T-cell (primary cell): ENCODE measurements at regions not wholly inside any gene's neighbourhood (a gene's known extent, or its start where the extent isn't known, plus 50 kb on each side); places are given as distances from the start of the nearest gene placed in this dataset.

ENCODE experiments used
- ATAC-seq, 4 experiments: fragments of 200-7000 bp in 3 of 4; fragments of 150-1000 bp in 1 of 4; cut with Tn5 transposase; replicated peaks in 1 of 4; 1 replicate in 3 of 4; 2 replicates in 1 of 4; pipeline ENCODE4 v1.10.0; 2021; ENCODE audit warnings: moderate library complexity in 3 of 4, mild to moderate bottlenecking in 2 of 4, moderate number of reproducible peaks in 1 of 4
- CTCF ChIA-PET, 2 donors: fragments of 300-600 bp; sonication (Branson Sonifier 250); formaldehyde crosslinking; loops; one replicate each; lab custom pipeline; 2022; ENCODE audit warnings: antibody characterized with exemption in 2 of 2; lab: Charles Lee
- POLR2A ChIA-PET, 2 donors: fragments of 300-600 bp; sonication (Branson Sonifier 250); formaldehyde crosslinking; loops; one replicate each; lab custom pipeline; 2022; ENCODE audit warnings: antibody characterized with exemption in 2 of 2; lab: Charles Lee
- DNase-seq, 35 experiments: peaks; one replicate each; pipeline versions ENCODE4 v3.0.0 to v3.0.0-alpha.2; 2013 to 2023
- H3K27ac ChIP-seq: one replicate; pipeline ENCODE4 v1.5.1; 2013; ENCODE audit warnings: low read length
- H3K27me3 ChIP-seq, 2 experiments: replicated peaks in 1 of 2; 1 replicate in 1 of 2; 2 replicates in 1 of 2; pipeline versions ENCODE4 v1.6.1 to v1.7.0; 2013; ENCODE audit warnings: low read length in 1 of 2, mixed read lengths in 1 of 2; ENCODE audit not compliant: control insufficient read depth in 2 of 2, insufficient read depth in 2 of 2; ENCODE audit errors: extremely low read depth in 1 of 2
- H3K36me3 ChIP-seq, 2 donors: 1 replicate in 1 of 2; 2 replicates in 1 of 2; pipeline versions ENCODE4 v1.6.1 to v1.7.0; 2013; ENCODE audit warnings: low read length in 1 of 2; ENCODE audit not compliant: control insufficient read depth in 2 of 2, insufficient read depth in 1 of 2; ENCODE audit errors: extremely low read depth in 1 of 2
- H3K4me1 ChIP-seq, 2 experiments: 1 replicate in 1 of 2; 2 replicates in 1 of 2; pipeline versions ENCODE4 v1.6.1 to v1.7.0; 2013; ENCODE audit warnings: low read length in 2 of 2, mixed read lengths in 1 of 2; ENCODE audit not compliant: insufficient read depth in 2 of 2, control insufficient read depth in 1 of 2; ENCODE audit errors: extremely low read depth in 1 of 2
- H3K4me3 ChIP-seq, 2 donors: 1 replicate in 1 of 2; 2 replicates in 1 of 2; pipeline versions ENCODE4 v1.5.1 to v1.7.0; 2013; ENCODE audit warnings: mild to moderate bottlenecking in 2 of 2, low read length in 1 of 2, moderate library complexity in 1 of 2; ENCODE audit not compliant: control insufficient read depth in 1 of 2; ENCODE audit errors: extremely low read depth in 1 of 2
- H3K9me3 ChIP-seq: 2 replicates; pipeline ENCODE4 v1.7.0; 2013
- H3K27ac Mint-ChIP-seq, 2 donors: one replicate each; pipeline ENCODE4 v1.8.0; 2020 to 2021; ENCODE audit warnings: mild to moderate bottlenecking in 2 of 2, mixed read lengths in 2 of 2
- H3K27me3 Mint-ChIP-seq, 2 donors: one replicate each; pipeline ENCODE4 v1.8.0; 2021 to 2022; ENCODE audit warnings: mixed read lengths in 2 of 2
- H3K36me3 Mint-ChIP-seq: one replicate; pipeline ENCODE4 v1.8.0; 2021; ENCODE audit warnings: mixed read lengths
- H3K4me1 Mint-ChIP-seq, 3 donors: one replicate each; pipeline ENCODE4 v1.8.0; 2020 to 2022; ENCODE audit warnings: mixed read lengths in 3 of 3, mild to moderate bottlenecking in 1 of 3
- H3K4me3 Mint-ChIP-seq, 3 donors: one replicate each; pipeline ENCODE4 v1.8.0; 2020 to 2022; ENCODE audit warnings: mild to moderate bottlenecking in 3 of 3, mixed read lengths in 3 of 3, moderate library complexity in 3 of 3
- H3K9me3 Mint-ChIP-seq, 3 donors: one replicate each; pipeline ENCODE4 v1.8.0; 2020 to 2022; ENCODE audit warnings: mixed read lengths in 3 of 3
- WGBS: methylation state at CpG from one replicate; pipeline ENCODE4 v1.1.5; 2013; ENCODE audit warnings: missing lambda C conversion rate; ENCODE audit not compliant: insufficient coverage; 5-methylcytosine and 5-hydroxymethylcytosine counted together

- H3K27me3 Mint-ChIP-seq: no peaks in the 10 kb centered on the region
- Histone ChIP-seq H3K27ac (no peak overlapping the region), H3K9me3 (no peaks in the 10 kb centered on the region), H3K4me3 (no peak overlapping the region), H3K4me1 (no peaks in the 10 kb centered on the region), H3K36me3 (no peaks in the 10 kb centered on the region), H3K27me3 (no peaks in the 10 kb centered on the region)
- ChIA-PET POLR2A (interaction anchor here in 1 of 2 donors (0.5 kb wide), 1 partner anchor 523 kb away, joined by 3 read pairs; no protein-coding TSS in a partner anchor), CTCF (no interaction called here)
- H3K27ac Mint-ChIP-seq: no peak overlapping the region
- WGBS: no CpG with 5 or more reads among the region's 3 CpGs
- H3K9me3 Mint-ChIP-seq: no peaks in the 10 kb centered on the region
- no peaks in the 10 kb centered on the region for H3K36me3 Mint-ChIP-seq
- no peak overlapping the region for H3K4me3 Mint-ChIP-seq
- DNase-seq (no peak), ATAC-seq (no peak)
- H3K4me1 Mint-ChIP-seq: no peaks in the 10 kb centered on the region
These were observed 170.3 kb upstream of the PRR16 start for GRCh38 chr5:120293796-120294195.

DNA sequence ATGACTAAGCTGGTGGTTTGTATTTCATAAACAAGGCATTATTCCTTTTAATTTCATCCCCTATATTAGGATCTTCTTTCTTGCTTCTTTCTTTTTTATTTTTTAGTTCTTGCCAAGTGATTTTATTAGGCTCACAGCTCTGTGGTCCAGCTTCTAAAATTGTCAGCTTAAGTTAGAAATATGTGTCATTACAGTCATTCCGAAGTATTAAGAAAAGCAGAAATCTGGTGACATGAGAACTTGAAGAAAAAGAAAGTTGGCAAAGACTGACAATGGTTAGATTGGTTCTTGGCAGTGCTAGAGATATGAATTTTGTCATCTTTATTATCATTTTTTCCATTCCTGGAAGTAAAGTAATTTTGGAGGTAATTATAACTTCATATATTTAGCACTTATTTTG lies 166.5 kb upstream of the PRR16 start:
- Mint-ChIP-seq H3K36me3 (no peaks in the 10 kb centered on the region), H3K27ac (no peak overlapping the region), H3K4me3 (no peak overlapping the region), H3K27me3 (no peaks in the 10 kb centered on the region), H3K4me1 (no peaks in the 10 kb centered on the region), H3K9me3 (peaks cover 0 to 3% (median 0%) of the 10 kb centered on the region in 3 donors)
- H3K27ac ChIP-seq: no peak overlapping the region
- ATAC-seq (no peak), DNase-seq (no peak)
- no peaks in the 10 kb centered on the region for H3K27me3 ChIP-seq
- ChIA-PET POLR2A (no interaction called here), CTCF (no interaction called here)
- no CpG with 5 or more reads among the region's 1 CpG for WGBS
- no peaks in the 10 kb centered on the region for H3K9me3 ChIP-seq
- no peaks in the 10 kb centered on the region for H3K36me3 ChIP-seq
- H3K4me1 ChIP-seq: no peaks in the 10 kb centered on the region
- no peak overlapping the region for H3K4me3 ChIP-seq

GRCh38 chr5:120298981-120299380 lies 165.1 kb upstream of the PRR16 start:
- no peak for ATAC-seq

DNA sequence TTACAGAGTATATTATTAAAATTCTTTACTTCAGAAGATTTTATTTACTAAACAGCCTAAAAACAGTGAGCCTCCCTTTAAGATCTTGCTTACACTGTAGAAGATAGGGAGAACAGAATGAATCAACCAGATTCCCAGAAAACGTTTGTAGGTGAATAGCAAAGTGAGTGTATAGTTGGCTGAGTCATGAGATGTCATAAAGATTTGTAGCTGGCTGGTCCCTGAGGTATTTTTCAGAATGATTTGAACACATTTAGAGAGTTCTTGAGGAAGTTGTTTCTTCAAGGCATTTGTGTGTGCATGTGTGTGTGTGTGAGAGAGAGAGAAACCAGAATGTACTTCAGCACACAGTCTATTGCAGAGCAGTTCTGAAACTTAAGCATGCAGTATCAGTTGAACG lies 159.4 kb upstream of the PRR16 start:
- 17% methylated on average over 2 of the region's 2 CpGs for WGBS
- no peaks in the 10 kb centered on the region for H3K4me1 ChIP-seq
- Mint-ChIP-seq H3K27ac (no peak overlapping the region), H3K4me1 (no peaks in the 10 kb centered on the region), H3K27me3 (no peaks in the 10 kb centered on the region), H3K4me3 (no peak overlapping the region), H3K9me3 (peaks cover 2 to 5% (median 3%) of the 10 kb centered on the region in 3 donors), H3K36me3 (no peaks in the 10 kb centered on the region)
- H3K36me3 ChIP-seq: no peaks in the 10 kb centered on the region
- no peak overlapping the region for H3K4me3 ChIP-seq
- no peak overlapping the region for H3K27ac ChIP-seq
- no peak for ATAC-seq
- no peak for DNase-seq
- CTCF ChIA-PET: no interaction called here
- H3K27me3 ChIP-seq: no peaks in the 10 kb centered on the region
- POLR2A ChIA-PET: interaction anchor here in 1 of 2 donors (0.6 kb wide), 1 partner anchor 33 kb away, joined by 3 read pairs; no protein-coding TSS in a partner anchor
- H3K9me3 ChIP-seq: no peaks in the 10 kb centered on the region

More at GRCh38 chr5:120298981-120299380, 165.1 kb upstream of the PRR16 start:
- Histone ChIP-seq H3K4me1 (no peaks in the 10 kb centered on the region), H3K9me3 (no peaks in the 10 kb centered on the region), H3K27me3 (no peaks in the 10 kb centered on the region), H3K36me3 (no peaks in the 10 kb centered on the region), H3K4me3 (no peak overlapping the region), H3K27ac (no peak overlapping the region)
- no peaks in the 10 kb centered on the region for H3K27me3 Mint-ChIP-seq
- H3K4me3 Mint-ChIP-seq: no peak overlapping the region
- no CpG with 5 or more reads among the region's 1 CpG for WGBS
- H3K4me1 Mint-ChIP-seq: no peaks in the 10 kb centered on the region
- H3K9me3 Mint-ChIP-seq: peaks cover 0 to 3% (median 0%) of the 10 kb centered on the region in 3 donors
- DNase-seq: no peak
- ChIA-PET POLR2A (no interaction called here), CTCF (no interaction called here)
- no peaks in the 10 kb centered on the region for H3K36me3 Mint-ChIP-seq
- no peak overlapping the region for H3K27ac Mint-ChIP-seq

DNA sequence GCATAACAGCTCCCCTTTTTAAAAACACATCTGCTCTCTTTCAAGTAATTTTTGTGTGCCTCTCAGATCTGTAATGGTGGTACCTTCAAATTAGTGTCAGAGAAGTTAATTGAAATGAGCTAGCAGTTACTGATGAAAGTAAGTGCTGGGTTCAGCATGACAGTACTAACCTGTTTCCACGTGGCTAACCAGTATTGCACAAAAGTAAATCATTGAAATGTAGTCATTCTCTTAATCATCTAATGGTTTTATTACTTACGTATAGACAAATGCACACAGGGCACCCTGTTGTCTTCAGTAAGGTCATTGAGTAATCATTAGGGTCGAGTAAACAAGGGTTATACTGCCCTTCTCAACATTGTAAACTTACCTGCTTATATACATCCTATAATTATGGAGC lies 157.8 kb upstream of the PRR16 start:
- no peaks in the 10 kb centered on the region for H3K36me3 ChIP-seq
- Mint-ChIP-seq H3K36me3 (no peaks in the 10 kb centered on the region), H3K27ac (no peak overlapping the region), H3K4me1 (no peaks in the 10 kb centered on the region), H3K27me3 (no peaks in the 10 kb centered on the region), H3K9me3 (peaks cover 0 to 5% (median 2%) of the 10 kb centered on the region in 3 donors), H3K4me3 (no peak overlapping the region)
- ATAC-seq (no peak), DNase-seq (no peak)
- POLR2A ChIA-PET: no interaction called here
- H3K27me3 ChIP-seq: no peaks in the 10 kb centered on the region
- no peak overlapping the region for H3K27ac ChIP-seq
- WGBS: no CpG with 5 or more reads among the region's 3 CpGs
- no peak overlapping the region for H3K4me3 ChIP-seq
- H3K9me3 ChIP-seq: no peaks in the 10 kb centered on the region
- CTCF ChIA-PET: interaction anchor here in 1 of 2 donors (0.7 kb wide), 1 partner anchor 985 kb away, joined by 4 read pairs; no protein-coding TSS in a partner anchor
- H3K4me1 ChIP-seq: no peaks in the 10 kb centered on the region

- no peaks in the 10 kb centered on the region for H3K4me1 ChIP-seq
- H3K4me3 ChIP-seq: no peak overlapping the region
- ChIA-PET POLR2A (no interaction called here), CTCF (no interaction called here)
- H3K4me1 Mint-ChIP-seq: no peaks in the 10 kb centered on the region
- peaks cover 6 to 18% (median 16%) of the 10 kb centered on the region in 3 donors for H3K9me3 Mint-ChIP-seq
- no peaks in the 10 kb centered on the region for H3K36me3 ChIP-seq
- no peaks in the 10 kb centered on the region for H3K36me3 Mint-ChIP-seq
- H3K27ac Mint-ChIP-seq: no peak overlapping the region
- ATAC-seq (no peak), DNase-seq (no peak)
- H3K9me3 ChIP-seq: no peaks in the 10 kb centered on the region
- H3K27me3 Mint-ChIP-seq: no peaks in the 10 kb centered on the region
- no peaks in the 10 kb centered on the region for H3K27me3 ChIP-seq
- H3K4me3 Mint-ChIP-seq: no peak overlapping the region
- H3K27ac ChIP-seq: no peak overlapping the region
These were observed 149.9 kb upstream of the PRR16 start for GRCh38 chr5:120314191-120314590.

- H3K27me3 Mint-ChIP-seq: no peaks in the 10 kb centered on the region
- no peaks in the 10 kb centered on the region for H3K4me1 ChIP-seq
These were observed 143.5 kb upstream of the PRR16 start for GRCh38 chr5:120320626-120321025.

More at GRCh38 chr5:120320626-120321025, 143.5 kb upstream of the PRR16 start:
- H3K27ac ChIP-seq: no peak overlapping the region
- H3K4me1 Mint-ChIP-seq: no peaks in the 10 kb centered on the region
- POLR2A ChIA-PET: no interaction called here
- H3K4me3 Mint-ChIP-seq: no peak overlapping the region
- H3K9me3 Mint-ChIP-seq: peaks cover 0 to 9% (median 5%) of the 10 kb centered on the region in 3 donors
- H3K36me3 ChIP-seq: no peaks in the 10 kb centered on the region
- DNase-seq: no peak
- H3K4me3 ChIP-seq: no peak overlapping the region
- ATAC-seq: no peak
- no peaks in the 10 kb centered on the region for H3K9me3 ChIP-seq
- H3K27ac Mint-ChIP-seq: no peak overlapping the region
- CTCF ChIA-PET: no interaction called here
- no peaks in the 10 kb centered on the region for H3K27me3 ChIP-seq
- no peaks in the 10 kb centered on the region for H3K36me3 Mint-ChIP-seq
